ENCODE measurements at regions not wholly inside any gene's neighbourhood (a gene's known extent, or its start where the extent isn't known, plus 50 kb on each side); places are given as distances from the start of the nearest gene placed in this dataset.

- no peak for DNase-seq (ENCODE audit: low spot score in 2 of 2, unreplicated experiment in 2 of 2)
- H3K9me3 Mint-ChIP-seq: peaks cover 15% of the 10 kb centered on the region
- peaks cover 17% of the 10 kb centered on the region for H3K4me1 Mint-ChIP-seq
- no peaks in the 10 kb centered on the region for H3K36me3 Mint-ChIP-seq
- H3K4me3 Mint-ChIP-seq: no peak overlapping the region
- no peaks in the 10 kb centered on the region for H3K27me3 Mint-ChIP-seq (ENCODE audit: low read depth)
- no peak for TF ChIP-seq CTCF (IDR thresholded peaks at IDR 0.05; ENCODE audit: unreplicated experiment)
- H3K27ac Mint-ChIP-seq: no peak overlapping the region
Observed at GRCh38 chr13:104534847-104535246, 1468.6 kb upstream of the SLC10A2 start.

- Mint-ChIP-seq H3K9me3 (peaks cover 4% of the 10 kb centered on the region), H3K27ac (no peak overlapping the region), H3K4me1 (peaks cover 17% of the 10 kb centered on the region), H3K36me3 (no peaks in the 10 kb centered on the region), H3K4me3 (no peak overlapping the region), H3K27me3 (ENCODE audit: low read depth) (no peaks in the 10 kb centered on the region)
- no peak for DNase-seq (ENCODE audit: low spot score in 2 of 2, unreplicated experiment in 2 of 2)
- no peak for TF ChIP-seq CTCF (IDR thresholded peaks at IDR 0.05; ENCODE audit: unreplicated experiment)
Observed at GRCh38 chr13:104532132-104532531, 1465.9 kb upstream of the SLC10A2 start.

- H3K4me3 Mint-ChIP-seq: no peak overlapping the region
- no peak for DNase-seq (ENCODE audit: low spot score in 2 of 2, unreplicated experiment in 2 of 2)
- peaks cover 24% of the 10 kb centered on the region for H3K4me1 Mint-ChIP-seq
- H3K36me3 Mint-ChIP-seq: no peaks in the 10 kb centered on the region
- peaks cover 4% of the 10 kb centered on the region for H3K9me3 Mint-ChIP-seq
- no peak overlapping the region for H3K27ac Mint-ChIP-seq
- TF ChIP-seq CTCF (IDR thresholded peaks at IDR 0.05; ENCODE audit: unreplicated experiment): no peak
- H3K27me3 Mint-ChIP-seq (ENCODE audit: low read depth): no peaks in the 10 kb centered on the region
Observed at GRCh38 chr13:104530741-104531140, 1464.5 kb upstream of the SLC10A2 start.

GRCh38 chr13:104526561-104526960 is 1460.3 kb upstream of the SLC10A2 start:
- Mint-ChIP-seq H3K4me3 (no peak overlapping the region), H3K27ac (no peak overlapping the region), H3K9me3 (peaks cover 15% of the 10 kb centered on the region), H3K27me3 (ENCODE audit: low read depth) (no peaks in the 10 kb centered on the region), H3K4me1 (peaks cover 23% of the 10 kb centered on the region), H3K36me3 (peaks cover 4% of the 10 kb centered on the region)
- no peak for TF ChIP-seq CTCF (IDR thresholded peaks at IDR 0.05; ENCODE audit: unreplicated experiment)
- DNase-seq (ENCODE audit: low spot score in 2 of 2, unreplicated experiment in 2 of 2): no peak

GRCh38 chr13:104525467-104525866 is 1459.2 kb upstream of the SLC10A2 start:
- peaks cover 13% of the 10 kb centered on the region for H3K4me1 Mint-ChIP-seq
- peaks cover 9% of the 10 kb centered on the region for H3K36me3 Mint-ChIP-seq
- H3K4me3 Mint-ChIP-seq: no peak overlapping the region
- peaks cover 26% of the 10 kb centered on the region for H3K9me3 Mint-ChIP-seq
- TF ChIP-seq CTCF (IDR thresholded peaks at IDR 0.05; ENCODE audit: unreplicated experiment): no peak
- H3K27me3 Mint-ChIP-seq (ENCODE audit: low read depth): no peaks in the 10 kb centered on the region
- H3K27ac Mint-ChIP-seq: no peak overlapping the region
- no peak for DNase-seq (ENCODE audit: low spot score in 2 of 2, unreplicated experiment in 2 of 2)
